ENCODE measurements at regions not wholly inside any gene's neighbourhood (a gene's known extent, or its start where the extent isn't known, plus 50 kb on each side); places are given as distances from the start of the nearest gene placed in this dataset.

- no peaks in the 10 kb centered on the region for H3K4me1 ChIP-seq
- no peaks in the 10 kb centered on the region for H3K36me3 ChIP-seq
- H3K9me3 ChIP-seq = no peaks in the 10 kb centered on the region
- no peak overlapping the region for H3K27ac ChIP-seq
- TF ChIP-seq, protein P1, sequence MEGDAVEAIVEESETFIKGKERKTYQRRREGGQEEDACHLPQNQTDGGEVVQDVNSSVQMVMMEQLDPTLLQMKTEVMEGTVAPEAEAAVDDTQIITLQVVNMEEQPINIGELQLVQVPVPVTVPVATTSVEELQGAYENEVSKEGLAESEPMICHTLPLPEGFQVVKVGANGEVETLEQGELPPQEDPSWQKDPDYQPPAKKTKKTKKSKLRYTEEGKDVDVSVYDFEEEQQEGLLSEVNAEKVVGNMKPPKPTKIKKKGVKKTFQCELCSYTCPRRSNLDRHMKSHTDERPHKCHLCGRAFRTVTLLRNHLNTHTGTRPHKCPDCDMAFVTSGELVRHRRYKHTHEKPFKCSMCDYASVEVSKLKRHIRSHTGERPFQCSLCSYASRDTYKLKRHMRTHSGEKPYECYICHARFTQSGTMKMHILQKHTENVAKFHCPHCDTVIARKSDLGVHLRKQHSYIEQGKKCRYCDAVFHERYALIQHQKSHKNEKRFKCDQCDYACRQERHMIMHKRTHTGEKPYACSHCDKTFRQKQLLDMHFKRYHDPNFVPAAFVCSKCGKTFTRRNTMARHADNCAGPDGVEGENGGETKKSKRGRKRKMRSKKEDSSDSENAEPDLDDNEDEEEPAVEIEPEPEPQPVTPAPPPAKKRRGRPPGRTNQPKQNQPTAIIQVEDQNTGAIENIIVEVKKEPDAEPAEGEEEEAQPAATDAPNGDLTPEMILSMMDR (IDR thresholded peaks at IDR 0.05) = no peak
- DNase-seq (ENCODE audit: low spot score) = no peak
- H3K4me3 ChIP-seq = no peak overlapping the region
- H3K27me3 ChIP-seq = no peaks in the 10 kb centered on the region
Observed at GRCh38 chr13:62643799-62644524, 1228.3 kb upstream of the PCDH20 start.

GRCh38 chr13:62643007-62643483 lies 1227.4 kb upstream of the PCDH20 start:
- H3K4me1 ChIP-seq = no peaks in the 10 kb centered on the region
- DNase-seq (ENCODE audit: low spot score) = no peak
- TF ChIP-seq, protein P1 (IDR thresholded peaks at IDR 0.05) = no peak
- H3K36me3 ChIP-seq = no peaks in the 10 kb centered on the region
- H3K27ac ChIP-seq = no peak overlapping the region
- no peaks in the 10 kb centered on the region for H3K9me3 ChIP-seq
- H3K27me3 ChIP-seq = no peaks in the 10 kb centered on the region
- H3K4me3 ChIP-seq = no peak overlapping the region

DNA sequence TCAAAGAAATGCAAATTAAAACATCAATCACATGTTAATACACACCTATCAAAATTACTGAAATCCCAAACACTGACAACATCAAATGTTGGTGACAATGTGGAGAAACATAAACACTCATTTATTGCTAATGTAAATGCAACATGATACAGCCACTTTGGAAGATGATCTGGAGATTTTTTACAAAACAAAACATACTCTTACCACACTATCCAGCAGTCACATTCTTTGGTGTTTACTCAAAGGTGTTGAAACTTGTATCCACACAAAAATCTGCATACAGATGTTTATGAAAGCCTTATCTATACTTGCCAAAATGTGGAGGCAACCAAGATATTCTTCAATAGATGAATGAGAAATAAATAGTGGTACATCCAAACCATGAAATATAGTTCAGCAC lies 1219.5 kb upstream of the PCDH20 start:
- TF ChIP-seq, protein P1 (IDR thresholded peaks at IDR 0.05) = no peak
- no peaks in the 10 kb centered on the region for H3K4me1 ChIP-seq
- no peaks in the 10 kb centered on the region for H3K9me3 ChIP-seq
- H3K4me3 ChIP-seq = no peak overlapping the region
- no peak overlapping the region for H3K27ac ChIP-seq
- H3K36me3 ChIP-seq = no peaks in the 10 kb centered on the region
- DNase-seq (ENCODE audit: low spot score) = no peak
- no peaks in the 10 kb centered on the region for H3K27me3 ChIP-seq

- Histone ChIP-seq H3K36me3 (no peaks in the 10 kb centered on the region), H3K27ac (no peak overlapping the region), H3K4me3 (no peak overlapping the region), H3K27me3 (no peaks in the 10 kb centered on the region), H3K4me1 (no peaks in the 10 kb centered on the region), H3K9me3 (no peaks in the 10 kb centered on the region)
- TF ChIP-seq, protein P1 (IDR thresholded peaks at IDR 0.05) = no peak
- DNase-seq (ENCODE audit: low spot score) = no peak
Observed at GRCh38 chr13:62633448-62633847, 1217.8 kb upstream of the PCDH20 start.

DNA sequence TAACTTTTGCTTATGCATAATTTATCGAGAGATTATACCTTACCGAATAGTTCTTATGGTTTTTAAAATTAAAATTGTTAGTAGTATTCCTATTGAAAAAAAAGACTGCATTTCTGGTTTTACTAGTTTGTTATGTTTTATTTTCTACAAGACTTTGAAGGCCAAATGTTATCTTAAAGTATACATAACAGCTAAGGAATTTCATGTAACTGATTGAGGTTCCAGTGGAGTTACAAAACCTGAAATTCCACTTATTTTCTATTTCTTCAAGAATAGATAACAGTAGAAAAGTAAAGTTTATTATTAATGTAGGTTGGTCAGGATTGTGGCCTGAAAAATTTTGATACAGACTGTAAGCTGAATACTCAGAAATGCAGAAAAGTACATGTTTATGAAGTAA lies 1216.0 kb upstream of the PCDH20 start:
- DNase-seq (ENCODE audit: low spot score) = no peak
- TF ChIP-seq, protein P1 (IDR thresholded peaks at IDR 0.05) = no peak
- Histone ChIP-seq H3K4me1 (no peaks in the 10 kb centered on the region), H3K4me3 (no peak overlapping the region), H3K27me3 (no peaks in the 10 kb centered on the region), H3K36me3 (no peaks in the 10 kb centered on the region), H3K9me3 (no peaks in the 10 kb centered on the region), H3K27ac (no peak overlapping the region)

DNA sequence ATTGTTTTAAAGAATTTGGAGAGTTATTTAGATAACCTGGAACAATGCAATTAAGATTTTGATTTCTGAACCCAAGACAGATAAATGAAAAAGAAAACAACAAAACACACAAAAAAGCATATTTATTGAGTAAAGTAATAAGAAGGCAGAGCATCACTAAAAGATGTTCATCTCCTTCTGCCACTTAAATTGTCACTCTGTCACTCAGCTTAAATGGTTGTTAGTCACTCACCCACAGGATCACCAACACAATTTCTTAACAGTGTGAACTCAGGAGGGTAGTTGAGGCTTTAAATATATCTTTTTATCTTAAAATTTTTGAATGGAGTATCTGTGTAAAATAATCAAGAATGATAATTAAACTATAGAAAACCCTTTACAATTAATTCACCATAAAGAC lies 1215.5 kb upstream of the PCDH20 start:
- Histone ChIP-seq H3K36me3 (no peaks in the 10 kb centered on the region), H3K9me3 (no peaks in the 10 kb centered on the region), H3K4me3 (no peak overlapping the region), H3K27ac (no peak overlapping the region), H3K4me1 (no peaks in the 10 kb centered on the region), H3K27me3 (no peaks in the 10 kb centered on the region)
- no peak for DNase-seq (ENCODE audit: low spot score)
- TF ChIP-seq, protein P1 (IDR thresholded peaks at IDR 0.05) = no peak
